NCI-H1092 (cell line): ENCODE measurements at regions not wholly inside any gene's neighbourhood (a gene's known extent, or its start where the extent isn't known, plus 50 kb on each side); places are given as distances from the start of the nearest gene placed in this dataset.

ENCODE experiments used
- DNase-seq: peaks from one replicate; lab custom pipeline; 2025; lab: John Stamatoyannopoulos, UW

- DNase-seq: no peak
Measured at GRCh38 chr4:92112805-92113204, 191.0 kb upstream of the GRID2 start.

- DNase-seq: no peak
Measured at GRCh38 chr4:92120810-92121498, 182.8 kb upstream of the GRID2 start.

- DNase-seq: no peak
Measured at GRCh38 chr4:92122911-92123310, 180.9 kb upstream of the GRID2 start.

GRCh38 chr4:92128676-92129075 lies 175.1 kb upstream of the GRID2 start:
- no peak for DNase-seq

GRCh38 chr4:92129408-92129994 lies 174.3 kb upstream of the GRID2 start:
- DNase-seq: no peak

DNA sequence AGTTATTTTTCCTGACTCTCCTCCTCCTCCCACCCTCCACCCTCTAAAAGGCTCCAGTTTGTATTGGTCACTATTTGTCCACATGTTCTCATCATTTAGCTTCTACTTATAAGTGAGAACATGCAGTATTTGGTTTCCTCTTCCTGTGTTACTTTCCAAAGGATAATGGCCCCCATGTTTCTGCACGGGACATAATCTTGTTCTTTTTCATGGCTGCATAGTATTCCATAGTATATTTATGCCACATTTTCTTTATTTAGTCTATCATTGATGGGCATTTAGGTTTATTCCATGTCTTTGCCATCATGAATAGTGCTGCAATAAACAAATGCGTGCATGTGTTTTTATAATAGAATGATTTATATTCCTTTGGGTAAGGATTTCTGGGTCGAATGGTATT lies 167.3 kb upstream of the GRID2 start:
- no peak for DNase-seq

DNA sequence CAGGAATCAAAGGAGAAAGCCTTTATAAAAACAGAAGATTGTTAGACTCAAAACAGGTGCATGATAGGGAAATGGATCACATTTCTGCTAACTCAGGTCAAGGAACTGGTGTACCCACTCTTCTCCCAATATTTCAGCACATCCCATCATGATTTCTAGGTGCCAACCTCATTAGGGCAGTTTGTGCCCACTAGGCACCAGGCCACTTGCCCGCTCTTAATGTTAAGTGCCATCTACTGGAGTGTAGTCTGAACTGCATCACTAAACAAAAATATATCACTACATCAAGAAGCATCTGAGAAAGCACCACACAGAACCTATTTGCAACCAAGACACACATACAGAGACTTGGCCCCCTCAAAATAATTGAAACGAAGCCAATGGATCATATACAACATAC lies 140.4 kb upstream of the GRID2 start:
- DNase-seq: no peak

GRCh38 chr4:92170340-92170739 lies 133.4 kb upstream of the GRID2 start:
- DNase-seq: no peak

DNA sequence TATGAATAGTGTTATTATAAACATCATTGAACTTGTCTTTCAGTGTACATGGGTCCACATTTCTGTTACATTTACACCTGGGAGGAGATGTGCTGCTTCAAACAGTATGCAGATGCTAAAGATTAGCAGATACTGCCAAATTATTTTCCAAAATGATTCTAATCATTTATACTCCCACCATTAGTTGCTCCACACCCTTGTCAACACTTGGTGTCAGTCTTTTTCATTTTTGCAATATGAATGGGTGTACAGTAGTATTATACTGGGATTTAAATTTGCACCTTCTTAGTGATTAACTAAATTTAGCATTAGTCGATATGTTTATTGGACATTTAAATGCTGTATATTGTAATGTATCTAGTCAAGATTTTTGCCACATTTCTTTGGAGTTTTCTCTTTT lies 131.6 kb upstream of the GRID2 start:
- DNase-seq: no peak

DNA sequence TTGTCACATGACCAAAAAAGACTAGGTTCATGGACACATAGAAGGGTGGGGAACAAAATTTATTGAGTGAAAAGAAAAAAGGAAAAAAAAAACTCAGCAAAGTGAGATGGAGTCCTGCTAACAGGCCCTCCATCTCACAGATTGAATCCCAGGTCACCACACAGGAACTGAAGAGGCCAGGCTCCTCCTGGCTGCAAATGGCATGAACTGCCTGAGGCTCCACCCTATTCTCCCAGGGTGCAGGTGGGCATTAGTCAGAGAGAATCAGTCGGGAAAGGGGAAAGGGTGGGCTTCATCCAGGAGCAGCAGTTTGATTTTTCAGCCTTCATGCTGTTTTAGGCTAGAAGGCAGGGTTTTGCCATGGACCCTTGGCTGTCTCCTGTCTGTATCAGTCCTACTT lies 128.5 kb upstream of the GRID2 start:
- no peak for DNase-seq

DNA sequence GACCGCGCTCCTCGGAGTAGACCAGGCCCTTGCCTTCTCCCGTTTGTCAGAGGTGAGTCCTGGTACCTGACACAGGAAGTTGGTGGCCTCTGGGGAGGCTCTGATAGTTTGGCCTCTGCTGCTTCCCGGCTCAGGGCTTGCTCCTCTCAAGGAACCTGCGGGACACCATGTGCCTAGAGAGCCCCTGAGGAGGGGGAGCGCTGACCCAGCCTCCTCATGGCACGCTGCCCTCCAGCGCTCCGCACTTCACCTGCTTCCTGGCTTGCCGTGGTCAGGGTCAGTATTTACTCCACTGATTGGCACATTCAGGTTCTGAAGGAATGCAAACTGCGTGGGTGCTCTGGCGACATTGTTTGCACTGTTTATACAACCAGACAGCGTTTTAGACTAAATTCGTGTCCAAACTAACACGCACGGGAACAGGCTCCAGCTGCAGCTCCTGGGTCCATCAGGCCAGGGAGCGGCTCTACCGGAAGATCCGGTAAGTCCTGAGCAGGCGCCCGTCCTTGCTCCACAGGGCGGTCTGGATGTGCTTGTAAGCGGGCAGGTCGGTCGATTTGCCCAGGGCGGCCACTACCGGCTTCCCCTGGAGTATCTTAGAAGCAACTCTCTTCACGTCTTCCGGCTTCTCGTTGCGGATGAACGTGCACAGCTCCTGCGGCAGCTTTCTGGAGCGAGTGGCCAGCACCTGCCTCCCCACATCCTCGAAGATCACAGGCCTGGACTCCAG lies 121.6 kb upstream of the GRID2 start:
- no peak for DNase-seq

DNA sequence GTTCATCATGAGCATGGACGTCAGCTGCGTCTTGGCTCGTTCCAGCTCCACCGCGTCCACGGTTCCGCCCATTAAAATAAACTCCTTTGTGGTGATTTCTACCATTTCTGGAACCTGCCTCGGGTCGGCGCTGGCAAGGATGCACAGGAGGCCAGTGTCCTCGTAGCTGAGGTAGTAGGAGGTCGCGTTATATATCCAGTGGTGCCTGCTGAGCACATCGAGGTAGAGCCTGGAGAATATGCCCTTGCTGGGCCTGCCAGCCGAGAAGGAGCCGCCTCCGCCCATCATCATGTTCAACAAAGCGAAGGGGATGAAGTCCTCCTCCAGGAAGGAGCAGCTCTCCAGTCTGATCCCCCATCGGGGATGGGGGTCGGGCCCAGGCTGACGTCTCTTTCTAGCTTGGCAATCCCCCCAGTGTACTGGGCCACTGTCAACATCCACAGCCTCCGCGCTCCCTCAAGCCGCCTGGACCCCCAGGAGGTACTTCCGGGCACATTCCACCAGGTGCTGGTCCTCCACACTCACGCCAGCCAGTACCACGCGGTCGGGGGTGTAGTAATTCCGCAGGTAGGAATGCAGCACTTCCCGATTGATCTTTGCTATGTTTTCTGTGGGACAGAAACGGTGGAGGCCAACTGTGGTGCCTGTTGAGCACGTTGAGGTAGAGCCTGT lies 120.9 kb upstream of the GRID2 start:
- no peak for DNase-seq

DNA sequence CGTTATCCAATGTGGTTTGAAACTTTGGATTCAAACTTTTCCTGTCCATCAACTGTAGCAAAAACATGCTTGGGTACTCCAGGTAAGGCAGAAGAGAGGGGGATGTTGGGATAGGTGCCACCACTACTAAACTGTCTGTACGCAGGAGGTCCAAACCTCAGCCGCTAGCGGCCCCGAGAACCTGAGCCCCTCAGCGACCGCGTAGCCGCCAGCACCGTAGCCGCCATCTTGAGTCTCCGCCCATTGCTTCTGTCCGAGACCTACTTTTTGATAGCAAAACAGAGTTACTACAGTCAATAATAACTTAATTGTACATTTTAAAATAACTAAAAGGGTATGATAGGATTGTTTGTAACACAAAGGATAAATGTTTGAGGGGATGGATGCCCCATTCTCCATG lies 119.9 kb upstream of the GRID2 start:
- DNase-seq: no peak

GRCh38 chr4:92184566-92184965 lies 119.2 kb upstream of the GRID2 start:
- no peak for DNase-seq

- DNase-seq: no peak
Measured at GRCh38 chr4:92186239-92186638, 117.5 kb upstream of the GRID2 start.

GRCh38 chr4:92189146-92189545 lies 114.6 kb upstream of the GRID2 start:
- DNase-seq: no peak

- no peak for DNase-seq
Measured at GRCh38 chr4:92198711-92199110, 105.1 kb upstream of the GRID2 start.

- no peak for DNase-seq
Measured at GRCh38 chr4:92199135-92199534, 104.6 kb upstream of the GRID2 start.

DNA sequence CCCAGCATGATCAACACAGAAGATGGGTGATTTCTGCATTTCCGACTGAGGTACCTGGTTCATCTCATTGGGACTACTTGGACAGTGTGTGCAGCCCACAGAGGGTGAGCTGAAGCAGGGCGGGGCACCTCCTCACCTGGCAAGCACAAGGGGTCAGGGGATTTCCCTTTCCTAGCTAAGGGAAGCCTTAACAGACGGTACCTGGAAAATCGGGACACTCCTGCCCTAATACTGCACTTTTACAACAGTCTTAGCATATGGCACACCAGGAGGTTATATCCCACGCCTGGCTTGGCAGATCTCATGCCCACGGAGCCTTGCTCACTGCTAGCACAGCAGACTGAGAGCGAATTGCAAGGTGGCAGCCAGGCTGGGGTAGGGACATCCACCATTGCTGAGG lies 92.9 kb upstream of the GRID2 start:
- DNase-seq: no peak

DNA sequence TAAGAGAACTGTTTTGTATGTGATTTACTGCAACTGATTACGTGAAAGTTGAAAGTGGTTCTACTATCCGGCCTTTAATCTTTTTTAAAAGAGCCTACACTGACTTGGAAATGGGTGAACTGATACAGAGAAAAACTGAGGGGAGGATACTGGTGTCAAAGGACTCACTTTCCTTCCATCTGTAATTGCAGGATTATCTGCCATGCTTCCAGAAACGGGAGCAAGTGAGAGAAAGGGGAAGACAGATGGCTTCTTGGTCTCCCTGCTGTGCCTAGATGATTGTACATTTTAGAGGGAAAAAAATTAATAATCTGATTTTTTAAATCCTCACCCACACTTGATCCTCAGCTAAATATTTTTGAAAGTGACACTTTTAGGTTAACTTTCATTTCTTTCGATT lies 88.3 kb upstream of the GRID2 start:
- no peak for DNase-seq

- no peak for DNase-seq
Measured at GRCh38 chr4:92231511-92231910, 72.3 kb upstream of the GRID2 start.

GRCh38 chr4:92232566-92232965 lies 71.2 kb upstream of the GRID2 start:
- no peak for DNase-seq
